ENCODE measurements at regions not wholly inside any gene's neighbourhood (a gene's known extent, or its start where the extent isn't known, plus 50 kb on each side); places are given as distances from the start of the nearest gene placed in this dataset.

GRCh38 chr11:121723246-121723741, 270.5 kb upstream of the SORL1-AS1 start:
- TF ChIP-seq, protein P1, sequence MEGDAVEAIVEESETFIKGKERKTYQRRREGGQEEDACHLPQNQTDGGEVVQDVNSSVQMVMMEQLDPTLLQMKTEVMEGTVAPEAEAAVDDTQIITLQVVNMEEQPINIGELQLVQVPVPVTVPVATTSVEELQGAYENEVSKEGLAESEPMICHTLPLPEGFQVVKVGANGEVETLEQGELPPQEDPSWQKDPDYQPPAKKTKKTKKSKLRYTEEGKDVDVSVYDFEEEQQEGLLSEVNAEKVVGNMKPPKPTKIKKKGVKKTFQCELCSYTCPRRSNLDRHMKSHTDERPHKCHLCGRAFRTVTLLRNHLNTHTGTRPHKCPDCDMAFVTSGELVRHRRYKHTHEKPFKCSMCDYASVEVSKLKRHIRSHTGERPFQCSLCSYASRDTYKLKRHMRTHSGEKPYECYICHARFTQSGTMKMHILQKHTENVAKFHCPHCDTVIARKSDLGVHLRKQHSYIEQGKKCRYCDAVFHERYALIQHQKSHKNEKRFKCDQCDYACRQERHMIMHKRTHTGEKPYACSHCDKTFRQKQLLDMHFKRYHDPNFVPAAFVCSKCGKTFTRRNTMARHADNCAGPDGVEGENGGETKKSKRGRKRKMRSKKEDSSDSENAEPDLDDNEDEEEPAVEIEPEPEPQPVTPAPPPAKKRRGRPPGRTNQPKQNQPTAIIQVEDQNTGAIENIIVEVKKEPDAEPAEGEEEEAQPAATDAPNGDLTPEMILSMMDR (IDR thresholded peaks at IDR 0.05): no peak
- no peak for TF ChIP-seq POLR2A (IDR thresholded peaks at IDR 0.05)
- TF ChIP-seq POLR2AphosphoS5 (IDR thresholded peaks at IDR 0.05; ENCODE audit: insufficient read depth in 1 of 2, low read depth in 1 of 2): no peak

Measured in vagina (tissue), 2 donors.